Common myeloid progenitor, CD34-positive (primary cell): ENCODE measurements at regions not wholly inside any gene's neighbourhood (a gene's known extent, or its start where the extent isn't known, plus 50 kb on each side); places are given as distances from the start of the nearest gene placed in this dataset.

Experiments used
- CTCF ChIA-PET: fragments of 350-600 bp; sonication (Branson Sonifier 250); formaldehyde crosslinking; loops from one replicate; lab custom pipeline; 2021; ENCODE audit warnings: antibody characterized with exemption; lab: Charles Lee
- POLR2A ChIA-PET: fragments of 350-600 bp; sonication (Branson Sonifier 250); formaldehyde crosslinking; loops from one replicate; lab custom pipeline; 2021; ENCODE audit warnings: antibody characterized with exemption; lab: Charles Lee
- DNase-seq, 3 donors: peaks; one replicate each; pipeline versions ENCODE4 v3.0.0 to v3.0.0-alpha.2; 2013
- H3K27ac ChIP-seq, 2 experiments: 1 replicate in 1 of 2; 2 replicates in 1 of 2; pipeline ENCODE4 v1.7.0; 2013; ENCODE audit warnings: inconsistent platforms in 2 of 2, low read length in 2 of 2, mild to moderate bottlenecking in 2 of 2, low read depth in 1 of 2, moderate library complexity in 1 of 2; ENCODE audit not compliant: severe bottlenecking in 2 of 2, insufficient read depth in 1 of 2, poor library complexity in 1 of 2
- H3K27me3 ChIP-seq, 5 experiments: replicated peaks in 2 of 5; 1 replicate in 3 of 5; 2 replicates in 2 of 5; pipeline versions ENCODE4 v1.6.1 to v1.7.0; 2013; ENCODE audit warnings: low read length in 4 of 5, mild to moderate bottlenecking in 2 of 5, moderate library complexity in 2 of 5, inconsistent platforms in 1 of 5; ENCODE audit not compliant: insufficient read depth in 5 of 5, control insufficient read depth in 4 of 5
- H3K36me3 ChIP-seq, 4 experiments: 1 replicate in 2 of 4; 2 replicates in 2 of 4; pipeline versions ENCODE4 v1.6.1 to v1.7.0; 2013; ENCODE audit warnings: low read length in 3 of 4, control low read depth in 1 of 4, mild to moderate bottlenecking in 1 of 4; ENCODE audit not compliant: control insufficient read depth in 4 of 4, insufficient read depth in 4 of 4
- H3K4me1 ChIP-seq, 4 experiments: 1 replicate in 3 of 4; 2 replicates in 1 of 4; pipeline versions ENCODE4 v1.6.1 to v1.7.1; 2013; ENCODE audit warnings: low read length in 3 of 4, mild to moderate bottlenecking in 3 of 4, control low read depth in 1 of 4, inconsistent platforms in 1 of 4, moderate library complexity in 1 of 4; ENCODE audit not compliant: control insufficient read depth in 4 of 4, insufficient read depth in 4 of 4; ENCODE audit errors: control extremely low read depth in 1 of 4
- H3K4me3 ChIP-seq, 7 experiments: 1 replicate in 4 of 7; 2 replicates in 3 of 7; pipeline versions ENCODE4 v1.5.1 to v1.7.0; 2013; ENCODE audit warnings: mild to moderate bottlenecking in 7 of 7, low read length in 6 of 7, moderate library complexity in 6 of 7, inconsistent platforms in 2 of 7, low read depth in 2 of 7, control low read depth in 1 of 7; ENCODE audit not compliant: insufficient read depth in 4 of 7, control insufficient read depth in 1 of 7; ENCODE audit errors: extremely low read depth in 1 of 7
- H3K9me3 ChIP-seq, 5 experiments: 1 replicate in 4 of 5; 2 replicates in 1 of 5; pipeline versions ENCODE4 v1.6.1 to v1.7.1; 2013; ENCODE audit warnings: low read length in 4 of 5, mild to moderate bottlenecking in 2 of 5, inconsistent platforms in 1 of 5, low read depth in 1 of 5, moderate library complexity in 1 of 5; ENCODE audit not compliant: control insufficient read depth in 4 of 5, insufficient read depth in 2 of 5; ENCODE audit errors: control extremely low read depth in 1 of 5
- WGBS: methylation state at CpG from one replicate; pipeline ENCODE4 v1.1.5; 2013; ENCODE audit not compliant: insufficient coverage; 5-methylcytosine and 5-hydroxymethylcytosine counted together

- Histone ChIP-seq H3K36me3 (no peaks in the 10 kb centered on the region), H3K4me1 (peaks cover 0 to 3% (median 0%) of the 10 kb centered on the region in 4 experiments), H3K27ac (no peak overlapping the region), H3K27me3 (peaks cover 0 to 5% (median 0%) of the 10 kb centered on the region in 5 experiments), H3K4me3 (no peak overlapping the region), H3K9me3 (peaks cover 2 to 12% (median 2%) of the 10 kb centered on the region in 5 experiments)
- 96% methylated on average over 3 of the region's 4 CpGs for WGBS
- DNase-seq: no peak
- CTCF ChIA-PET: no interaction called here
- POLR2A ChIA-PET: no interaction called here
These were observed 84.5 kb downstream of the COL6A6 start for GRCh38 chr3:130601442-130601971.

GRCh38 chr3:130604806-130605205 is 87.8 kb downstream of the COL6A6 start:
- WGBS: 86% methylated on average over 1 of the region's 1 CpG
- ChIA-PET POLR2A (no interaction called here), CTCF (no interaction called here)
- H3K27ac ChIP-seq: no peak overlapping the region
- no peaks in the 10 kb centered on the region for H3K27me3 ChIP-seq
- H3K9me3 ChIP-seq: peaks cover 2 to 25% (median 5%) of the 10 kb centered on the region in 5 experiments
- no peak overlapping the region for H3K4me3 ChIP-seq
- peak; percentile 7 to 82 (median 65) for DNase-seq
- peaks cover 0 to 3% (median 0%) of the 10 kb centered on the region in 4 experiments for H3K4me1 ChIP-seq
- H3K36me3 ChIP-seq: no peaks in the 10 kb centered on the region

GRCh38 chr3:130606336-130606735 is 89.4 kb downstream of the COL6A6 start:
- POLR2A ChIA-PET: no interaction called here
- DNase-seq: no peak
- H3K36me3 ChIP-seq: no peaks in the 10 kb centered on the region
- H3K27ac ChIP-seq: no peak overlapping the region
- CTCF ChIA-PET: no interaction called here
- H3K9me3 ChIP-seq: peaks cover 2 to 25% (median 5%) of the 10 kb centered on the region in 5 experiments
- H3K27me3 ChIP-seq: no peaks in the 10 kb centered on the region
- peaks cover 0 to 3% (median 0%) of the 10 kb centered on the region in 4 experiments for H3K4me1 ChIP-seq
- no peak overlapping the region for H3K4me3 ChIP-seq

GRCh38 chr3:130607553-130608154 is 90.7 kb downstream of the COL6A6 start:
- ChIA-PET CTCF (no interaction called here), POLR2A (no interaction called here)
- no peaks in the 10 kb centered on the region for H3K27me3 ChIP-seq
- H3K4me1 ChIP-seq: peaks cover 0 to 3% (median 0%) of the 10 kb centered on the region in 4 experiments
- no peaks in the 10 kb centered on the region for H3K36me3 ChIP-seq
- no peak for DNase-seq
- no peak overlapping the region for H3K27ac ChIP-seq
- H3K9me3 ChIP-seq: peaks cover 2 to 25% (median 5%) of the 10 kb centered on the region in 5 experiments
- H3K4me3 ChIP-seq: no peak overlapping the region
- no CpG with 5 or more reads among the region's 1 CpG for WGBS

GRCh38 chr3:130609166-130609979 is 92.4 kb downstream of the COL6A6 start:
- DNase-seq: no peak
- ChIA-PET POLR2A (no interaction called here), CTCF (no interaction called here)
- Histone ChIP-seq H3K36me3 (no peaks in the 10 kb centered on the region), H3K27me3 (no peaks in the 10 kb centered on the region), H3K4me1 (peaks cover 0 to 2% (median 0%) of the 10 kb centered on the region in 4 experiments), H3K4me3 (no peak overlapping the region), H3K27ac (no peak overlapping the region), H3K9me3 (peaks cover 2 to 25% (median 5%) of the 10 kb centered on the region in 5 experiments)
- 67% methylated on average over 2 of the region's 3 CpGs for WGBS

GRCh38 chr3:130619196-130619595 is 102.2 kb downstream of the COL6A6 start:
- Histone ChIP-seq H3K4me3 (no peak overlapping the region), H3K36me3 (no peaks in the 10 kb centered on the region), H3K4me1 (no peaks in the 10 kb centered on the region), H3K27ac (no peak overlapping the region), H3K27me3 (peaks cover 0 to 6% (median 0%) of the 10 kb centered on the region in 5 experiments), H3K9me3 (peaks cover 0 to 3% (median 0%) of the 10 kb centered on the region in 5 experiments)
- 71% methylated on average over 1 of the region's 4 CpGs for WGBS
- CTCF ChIA-PET: no interaction called here
- POLR2A ChIA-PET: no interaction called here
- DNase-seq: no peak

- Histone ChIP-seq H3K27me3 (peaks cover 0 to 10% (median 0%) of the 10 kb centered on the region in 5 experiments), H3K9me3 (peaks cover 0 to 3% (median 0%) of the 10 kb centered on the region in 5 experiments), H3K4me1 (no peaks in the 10 kb centered on the region), H3K36me3 (no peaks in the 10 kb centered on the region), H3K27ac (no peak overlapping the region), H3K4me3 (no peak overlapping the region)
- CTCF ChIA-PET: no interaction called here
- 100% methylated on average over 2 of the region's 3 CpGs for WGBS
- POLR2A ChIA-PET: interaction anchor here (0.6 kb wide), 1 partner anchor 453 kb away, joined by 3 read pairs; no protein-coding TSS in a partner anchor
- no peak for DNase-seq
These were observed 104.8 kb downstream of the COL6A6 start for GRCh38 chr3:130621824-130622223.
